WERI-Rb-1 (cell line): ENCODE measurements at regions not wholly inside any gene's neighbourhood (a gene's known extent, or its start where the extent isn't known, plus 50 kb on each side); places are given as distances from the start of the nearest gene placed in this dataset.
A peak's percentile ranks its signal among the peaks of the same experiment; 100 is the strongest.

Experiments
- DNase-seq: peaks from one replicate; pipeline ENCODE4 v3.0.0-alpha.2; 2020
- H3K27ac ChIP-seq: fragments of 250-450 bp; sonication (Bioruptor Pico); 2 replicates; pipeline ENCODE4 v1.5.1; 2020; ENCODE audit warnings: mild to moderate bottlenecking, moderate library complexity
- H3K27me3 ChIP-seq: fragments of 250-450 bp; sonication (Bioruptor Pico); 2 replicates; pipeline ENCODE4 v1.5.1; 2021; ENCODE audit warnings: mild to moderate bottlenecking, low read depth, moderate library complexity; ENCODE audit not compliant: insufficient read depth, severe bottlenecking
- H3K36me3 ChIP-seq: fragments of 250-450 bp; sonication (Bioruptor Pico); 2 replicates; pipeline ENCODE4 v1.5.1; 2020; ENCODE audit warnings: mild to moderate bottlenecking, moderate library complexity
- H3K4me3 ChIP-seq: 2 replicates; pipeline ENCODE4 v1.5.1; 2011; ENCODE audit warnings: low read depth, mild to moderate bottlenecking, control low read depth, low read length
- H3K9me3 ChIP-seq: fragments of 250-450 bp; sonication (Bioruptor Pico); 2 replicates; pipeline ENCODE4 v1.5.1; 2021; ENCODE audit warnings: mild to moderate bottlenecking, moderate library complexity; ENCODE audit not compliant: severe bottlenecking
- TF ChIP-seq, protein P1 (sequence below): IDR thresholded peaks from 2 replicates; pipeline ENCODE4 v1.5.1; 2011; ENCODE audit warnings: low read depth, mild to moderate bottlenecking, control low read depth, inconsistent platforms, low read length

DNA sequence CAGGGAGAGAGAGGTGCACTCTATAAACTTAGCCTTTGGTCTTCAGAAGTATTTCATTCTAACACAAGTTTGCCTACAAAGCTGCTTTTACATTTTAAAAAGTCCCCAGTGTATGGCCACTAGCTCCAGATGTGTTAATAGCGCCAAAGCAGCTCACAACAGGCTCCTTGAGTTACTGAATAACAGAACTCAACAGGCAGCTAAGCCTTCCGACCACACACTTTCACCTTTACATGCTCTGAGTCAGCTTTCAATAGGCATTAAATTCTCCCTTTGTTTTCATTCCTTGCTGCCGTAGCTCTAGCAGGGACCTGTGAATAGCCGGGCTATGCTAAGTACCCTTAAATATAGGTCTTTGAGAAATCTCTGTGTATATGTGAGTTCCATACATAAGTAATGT, 262.8 kb upstream of the PARD3B start:
- H3K27me3 ChIP-seq: no peaks in the 10 kb centered on the region
- H3K27ac ChIP-seq: no peak overlapping the region
- H3K4me3 ChIP-seq: no peak overlapping the region
- no peaks in the 10 kb centered on the region for H3K36me3 ChIP-seq
- no peak for DNase-seq
- TF ChIP-seq, protein P1, sequence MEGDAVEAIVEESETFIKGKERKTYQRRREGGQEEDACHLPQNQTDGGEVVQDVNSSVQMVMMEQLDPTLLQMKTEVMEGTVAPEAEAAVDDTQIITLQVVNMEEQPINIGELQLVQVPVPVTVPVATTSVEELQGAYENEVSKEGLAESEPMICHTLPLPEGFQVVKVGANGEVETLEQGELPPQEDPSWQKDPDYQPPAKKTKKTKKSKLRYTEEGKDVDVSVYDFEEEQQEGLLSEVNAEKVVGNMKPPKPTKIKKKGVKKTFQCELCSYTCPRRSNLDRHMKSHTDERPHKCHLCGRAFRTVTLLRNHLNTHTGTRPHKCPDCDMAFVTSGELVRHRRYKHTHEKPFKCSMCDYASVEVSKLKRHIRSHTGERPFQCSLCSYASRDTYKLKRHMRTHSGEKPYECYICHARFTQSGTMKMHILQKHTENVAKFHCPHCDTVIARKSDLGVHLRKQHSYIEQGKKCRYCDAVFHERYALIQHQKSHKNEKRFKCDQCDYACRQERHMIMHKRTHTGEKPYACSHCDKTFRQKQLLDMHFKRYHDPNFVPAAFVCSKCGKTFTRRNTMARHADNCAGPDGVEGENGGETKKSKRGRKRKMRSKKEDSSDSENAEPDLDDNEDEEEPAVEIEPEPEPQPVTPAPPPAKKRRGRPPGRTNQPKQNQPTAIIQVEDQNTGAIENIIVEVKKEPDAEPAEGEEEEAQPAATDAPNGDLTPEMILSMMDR: no peak
- no peaks in the 10 kb centered on the region for H3K9me3 ChIP-seq

GRCh38 chr2:204289066-204289465, 256.2 kb upstream of the PARD3B start:
- no peak overlapping the region for H3K4me3 ChIP-seq
- no peak for DNase-seq
- TF ChIP-seq, protein P1: no peak
- H3K27ac ChIP-seq: no peak overlapping the region
- no peaks in the 10 kb centered on the region for H3K9me3 ChIP-seq
- no peaks in the 10 kb centered on the region for H3K27me3 ChIP-seq
- H3K36me3 ChIP-seq: no peaks in the 10 kb centered on the region

- Histone ChIP-seq H3K9me3 (no peaks in the 10 kb centered on the region), H3K4me3 (no peak overlapping the region), H3K36me3 (no peaks in the 10 kb centered on the region), H3K27me3 (no peaks in the 10 kb centered on the region), H3K27ac (no peak overlapping the region)
- DNase-seq: no peak
- TF ChIP-seq, protein P1: no peak
Observed at GRCh38 chr2:204292439-204292838, 252.8 kb upstream of the PARD3B start.

GRCh38 chr2:204293884-204294747, 251.2 kb upstream of the PARD3B start:
- no peak overlapping the region for H3K27ac ChIP-seq
- no peaks in the 10 kb centered on the region for H3K36me3 ChIP-seq
- no peaks in the 10 kb centered on the region for H3K27me3 ChIP-seq
- no peaks in the 10 kb centered on the region for H3K9me3 ChIP-seq
- TF ChIP-seq, protein P1: no peak
- peak; percentile 35 for DNase-seq
- H3K4me3 ChIP-seq: no peak overlapping the region

DNA sequence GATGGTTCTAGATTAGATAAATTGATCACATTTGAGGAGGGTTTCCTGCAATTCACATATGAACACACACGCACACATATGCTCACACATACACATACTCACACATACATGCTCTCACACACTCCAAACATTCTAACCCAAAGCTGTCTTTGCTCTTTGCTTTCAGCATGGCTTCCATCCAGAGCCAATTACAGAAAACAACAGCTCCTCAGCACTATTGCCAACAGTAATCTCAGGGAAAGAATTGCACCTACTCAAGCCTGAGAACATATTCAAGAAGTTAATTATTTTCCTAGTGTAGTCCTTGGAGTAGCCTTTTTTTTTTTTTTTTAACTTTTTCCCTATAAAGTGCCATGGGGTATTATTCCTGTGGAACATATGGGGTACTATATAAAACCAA, 246.9 kb upstream of the PARD3B start:
- Histone ChIP-seq H3K9me3 (no peaks in the 10 kb centered on the region), H3K4me3 (no peak overlapping the region), H3K36me3 (no peaks in the 10 kb centered on the region), H3K27ac (no peak overlapping the region), H3K27me3 (no peaks in the 10 kb centered on the region)
- TF ChIP-seq, protein P1: no peak
- DNase-seq: no peak

DNA sequence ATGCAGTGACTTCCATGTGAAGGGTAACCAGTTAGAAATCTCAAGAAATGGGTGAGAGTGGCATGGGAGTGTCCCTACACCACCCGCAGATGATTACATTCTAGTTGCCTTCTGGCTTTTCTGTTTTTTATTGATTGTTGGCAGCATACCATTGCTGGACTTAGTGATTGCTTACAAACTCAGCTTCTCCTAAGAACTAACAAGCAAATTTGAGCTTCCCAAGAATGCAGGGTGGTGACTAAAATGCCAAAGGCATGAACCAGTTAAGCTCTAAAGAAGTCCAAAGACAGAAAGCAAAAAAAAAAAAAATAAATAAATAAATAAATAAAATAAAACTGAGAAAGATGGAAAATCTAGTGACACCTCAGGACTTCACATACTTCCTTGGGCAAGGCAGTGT, 245.5 kb upstream of the PARD3B start:
- DNase-seq: no peak

More for the DNA sequence above, 245.5 kb upstream of the PARD3B start:
- no peaks in the 10 kb centered on the region for H3K27me3 ChIP-seq
- H3K36me3 ChIP-seq: no peaks in the 10 kb centered on the region
- no peak overlapping the region for H3K4me3 ChIP-seq
- TF ChIP-seq, protein P1: no peak
- no peaks in the 10 kb centered on the region for H3K9me3 ChIP-seq
- H3K27ac ChIP-seq: no peak overlapping the region
